GM18498 (cell line): ENCODE measurements at regions not wholly inside any gene's neighbourhood (a gene's known extent, or its start where the extent isn't known, plus 50 kb on each side); places are given as distances from the start of the nearest gene placed in this dataset.

Source experiments
- ATAC-seq: cut with Tn5 transposase; IDR thresholded peaks from one replicate; pipeline ENCODE4 v1.9.1; 2021; ENCODE audit warnings: mild to moderate bottlenecking, moderate library complexity; ENCODE audit not compliant: unreplicated experiment

DNA sequence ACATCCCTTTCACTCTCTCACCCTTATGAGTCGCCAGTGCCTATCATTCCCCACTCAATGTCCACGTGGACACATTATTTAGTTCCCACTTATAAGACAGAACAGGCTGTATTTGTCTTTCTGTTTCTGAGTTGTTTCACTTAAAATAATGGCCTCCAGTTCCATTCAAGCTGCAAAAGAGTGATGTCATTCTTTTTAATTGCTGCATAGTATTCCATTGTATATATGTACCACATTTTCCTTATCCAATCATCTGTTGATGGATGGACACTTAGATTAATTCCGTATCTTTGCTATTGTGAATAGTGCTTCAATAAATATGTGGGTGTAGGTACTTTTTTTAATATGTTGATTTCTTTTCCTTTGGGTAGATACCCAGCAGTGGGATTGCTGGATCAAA is 79.1 kb downstream of the ZNF365 start:
- ATAC-seq: no peak

DNA sequence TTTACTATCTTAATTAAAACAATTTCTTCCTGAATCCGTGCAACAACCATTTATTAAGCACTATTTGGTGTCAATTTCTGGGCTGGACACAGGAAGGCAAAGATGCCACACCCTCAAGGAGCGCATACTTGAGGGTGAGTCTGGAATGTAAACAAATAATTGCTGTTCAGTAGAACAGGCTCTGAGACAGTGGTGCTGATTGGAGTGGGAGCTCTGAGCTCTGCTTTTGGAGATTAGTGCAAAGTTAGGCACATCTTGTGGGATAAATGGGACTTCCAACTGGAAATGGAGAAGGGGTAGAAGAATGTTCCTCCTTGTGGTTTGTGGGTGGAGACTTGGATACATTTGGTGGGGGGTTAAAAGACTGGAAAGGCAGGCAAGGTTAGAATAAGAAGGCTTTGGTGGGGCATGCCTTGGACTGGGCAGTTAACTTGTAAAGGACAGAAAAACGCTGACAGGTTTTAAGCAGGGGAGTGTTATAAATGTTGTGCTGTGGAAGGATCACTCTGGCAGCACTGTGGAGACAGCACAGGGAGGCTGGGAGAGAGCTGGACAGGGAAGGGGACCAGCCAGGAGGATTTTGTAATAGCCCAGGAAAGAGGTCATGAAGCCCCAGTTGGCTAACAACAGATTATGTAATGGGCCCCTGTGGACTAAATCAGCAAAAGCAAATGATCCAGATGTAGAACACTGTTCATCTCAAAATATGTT is 80.7 kb downstream of the ZNF365 start:
- no peak for ATAC-seq

DNA sequence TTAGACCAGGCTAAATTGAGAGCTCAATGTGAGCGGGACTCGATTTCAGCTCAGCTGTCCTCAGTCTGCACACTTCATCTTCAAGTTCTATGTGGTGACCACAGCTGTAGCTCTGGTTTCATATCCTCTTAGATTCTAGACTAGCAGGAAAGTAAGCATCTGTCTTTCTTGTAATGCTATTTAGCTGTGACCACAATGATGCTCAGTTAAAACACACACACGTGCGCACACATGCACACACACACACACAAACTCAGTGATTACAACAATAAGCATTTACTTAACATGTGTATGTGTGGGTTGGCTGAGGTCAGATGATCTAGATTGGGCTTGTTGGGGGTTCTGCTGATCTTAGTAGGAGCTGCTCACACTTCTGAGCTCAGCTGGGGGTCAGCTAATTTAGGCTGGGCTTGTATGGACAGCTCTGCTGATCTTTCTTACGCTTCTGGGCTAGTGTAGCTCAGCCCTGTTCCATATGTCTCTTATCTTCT is 82.5 kb downstream of the ZNF365 start:
- peak; percentile 96 for ATAC-seq

GRCh38 chr10:62457196-62457595 is 83.0 kb downstream of the ZNF365 start:
- ATAC-seq: no peak

DNA sequence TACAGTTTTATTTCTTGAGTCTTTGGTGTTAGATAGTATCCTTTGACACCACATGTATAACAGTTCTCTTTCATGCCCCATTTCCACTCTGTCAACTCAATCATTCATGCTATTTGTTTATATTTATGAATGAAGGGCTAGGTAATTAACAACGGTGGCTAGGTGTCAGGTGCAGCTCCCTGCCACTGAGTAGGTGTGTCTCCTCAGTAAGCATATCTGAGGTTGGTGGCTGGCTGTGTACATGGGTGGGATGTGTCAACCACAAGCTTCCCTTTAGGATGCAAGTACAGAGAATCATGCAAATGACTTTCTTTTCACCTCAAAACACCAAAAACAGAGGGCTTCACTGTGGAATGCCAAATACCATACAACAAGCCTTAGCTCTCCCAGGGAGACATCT is 83.4 kb downstream of the ZNF365 start:
- peak; percentile 34 for ATAC-seq

DNA sequence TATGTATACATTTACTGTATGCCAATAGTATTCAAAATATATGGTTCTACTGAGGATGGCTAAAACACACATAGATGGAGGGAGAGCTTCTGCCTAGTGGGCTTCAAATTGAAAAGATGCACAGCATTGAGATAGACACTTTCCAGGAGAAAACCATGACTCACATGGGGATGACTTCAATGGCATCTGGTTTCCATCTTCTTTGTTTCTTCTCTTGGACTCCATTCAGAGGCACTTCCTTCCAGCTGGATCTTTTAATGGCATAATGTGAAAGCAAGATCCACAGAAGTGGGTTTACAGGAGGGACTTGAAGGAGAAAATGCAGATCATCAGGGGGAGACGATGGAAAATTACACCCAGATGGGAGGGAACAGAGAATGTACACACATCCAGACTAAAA is 84.9 kb downstream of the ZNF365 start:
- no peak for ATAC-seq

GRCh38 chr10:62459500-62459899 is 85.3 kb downstream of the ZNF365 start:
- ATAC-seq: no peak

GRCh38 chr10:62460393-62460792 is 86.2 kb downstream of the ZNF365 start:
- peak; percentile 48 for ATAC-seq

DNA sequence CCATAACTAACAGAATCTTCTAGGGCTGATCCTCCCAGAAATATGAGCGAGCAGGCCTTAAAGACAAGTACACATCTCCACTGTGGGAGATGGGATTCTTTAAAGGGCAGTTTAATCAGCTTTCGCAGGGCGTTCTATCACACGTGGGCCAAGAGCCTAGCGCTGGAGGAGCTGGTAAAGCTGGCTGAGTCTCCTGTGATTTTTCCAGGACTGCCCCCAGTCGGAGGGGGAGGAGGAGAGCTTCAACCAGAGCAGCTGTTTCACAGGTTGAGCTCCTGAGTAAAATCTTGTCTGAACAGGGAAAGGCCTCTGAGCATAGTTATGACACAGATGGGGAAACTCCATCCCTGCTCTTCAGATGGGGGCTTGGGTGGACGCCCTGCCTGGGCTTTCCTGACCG is 87.0 kb downstream of the ZNF365 start:
- no peak for ATAC-seq

DNA sequence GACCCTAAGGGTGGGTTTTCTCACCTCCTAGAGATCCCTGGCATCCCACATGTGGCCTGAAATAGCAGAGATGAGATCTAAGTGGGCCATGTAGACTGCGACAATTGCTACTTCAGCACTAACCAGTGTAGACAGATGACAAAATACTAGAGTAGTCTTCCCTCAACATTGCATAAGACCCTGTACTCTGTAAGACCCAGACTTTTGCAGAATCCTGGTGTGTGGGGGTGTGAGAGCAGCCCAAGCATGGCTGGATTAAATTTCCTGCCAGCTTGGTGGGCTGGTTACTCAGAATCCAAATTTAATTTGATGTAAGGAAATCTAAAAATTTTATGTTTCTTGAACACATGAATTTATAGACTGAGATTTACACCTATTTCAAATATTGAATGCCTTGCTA is 88.3 kb downstream of the ZNF365 start:
- ATAC-seq: no peak

- ATAC-seq: no peak
Observed at GRCh38 chr10:62463364-62463763, 89.2 kb downstream of the ZNF365 start.

- ATAC-seq: no peak
Observed at GRCh38 chr10:62464308-62464707, 90.1 kb downstream of the ZNF365 start.

- no peak for ATAC-seq
Observed at GRCh38 chr10:62466590-62466989, 92.4 kb downstream of the ZNF365 start.

- no peak for ATAC-seq
Observed at GRCh38 chr10:62467527-62467926, 93.4 kb downstream of the ZNF365 start.

GRCh38 chr10:62471711-62472110 is 97.5 kb downstream of the ZNF365 start:
- ATAC-seq: no peak

GRCh38 chr10:62473241-62473640 is 99.1 kb downstream of the ZNF365 start:
- no peak for ATAC-seq

DNA sequence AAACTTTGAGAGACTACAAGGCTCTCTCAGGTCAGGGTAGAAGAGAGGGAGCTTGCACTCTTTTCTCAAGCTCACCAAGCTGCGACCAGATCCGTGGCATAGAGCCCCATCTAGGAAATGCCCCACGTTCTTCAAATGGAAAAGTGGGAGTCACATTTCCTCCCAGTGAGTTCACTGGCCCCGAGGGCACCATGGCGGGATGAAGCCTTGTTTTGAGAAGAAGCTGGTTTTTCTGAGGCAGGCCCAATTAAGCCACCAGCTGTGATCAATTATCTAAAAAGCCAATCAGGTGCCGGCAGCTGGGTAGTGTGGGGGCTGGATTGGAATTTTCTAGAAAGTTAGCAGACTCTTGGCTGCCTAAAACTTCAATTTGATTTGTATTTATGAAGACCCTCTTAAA is 101.4 kb downstream of the ZNF365 start:
- no peak for ATAC-seq

- no peak for ATAC-seq
Observed at GRCh38 chr10:62479523-62479922, 105.4 kb downstream of the ZNF365 start.

DNA sequence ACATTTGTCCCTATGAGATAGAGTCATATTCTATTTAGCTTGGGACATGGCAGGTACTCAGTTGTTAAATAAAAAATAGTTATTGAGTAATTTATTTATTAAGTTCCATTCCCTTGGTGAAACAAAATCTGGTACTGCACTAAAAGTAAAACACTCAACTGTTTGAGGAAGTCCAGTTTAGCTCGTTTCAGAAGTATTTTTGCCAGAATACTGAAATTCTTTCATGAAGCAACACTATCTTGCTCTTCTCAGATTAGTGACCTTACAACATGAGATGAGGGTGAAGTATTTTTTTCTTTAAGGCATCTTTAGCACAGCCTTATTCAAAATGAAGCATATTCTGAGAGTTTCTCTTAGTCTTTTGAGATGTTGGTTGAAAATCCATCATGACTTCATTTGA is 106.0 kb downstream of the ZNF365 start:
- ATAC-seq: no peak

DNA sequence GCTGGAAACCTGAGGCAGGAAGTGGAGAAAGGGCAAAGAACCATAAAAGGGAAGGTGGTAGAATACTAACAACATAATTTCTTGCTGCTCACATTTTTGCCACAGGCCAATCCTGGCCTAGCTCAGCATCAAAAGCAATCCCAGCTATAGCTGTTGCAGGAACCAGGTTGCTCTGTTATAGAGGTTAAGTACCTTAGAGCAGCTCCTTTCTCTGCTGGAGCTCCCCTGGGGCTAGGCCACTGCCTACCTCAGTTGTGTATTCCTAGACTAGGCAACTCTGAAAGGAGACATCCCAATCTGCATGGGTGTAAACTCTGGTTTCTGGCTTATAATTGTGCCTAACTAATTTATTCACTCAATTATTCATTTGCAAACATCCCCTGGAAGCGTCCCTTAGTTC is 108.4 kb downstream of the ZNF365 start:
- ATAC-seq: no peak

- ATAC-seq: no peak
Observed at GRCh38 chr10:62491597-62491996, 117.4 kb downstream of the ZNF365 start.

- ATAC-seq: no peak
Observed at GRCh38 chr10:62492012-62492869, 118.1 kb downstream of the ZNF365 start.
